Suprapubic skin (tissue), 4 donors: ENCODE measurements at regions not wholly inside any gene's neighbourhood (a gene's known extent, or its start where the extent isn't known, plus 50 kb on each side); places are given as distances from the start of the nearest gene placed in this dataset.

Experiments used
- DNase-seq, 2 donors: peaks; one replicate each; pipeline ENCODE4 v3.0.0-alpha.2; 2019; ENCODE audit warnings: low spot score in 2 of 2
- H3K27ac ChIP-seq: fragments of 200-600 bp; sonication (generic); one replicate; pipeline ENCODE4 v1.5.1; 2019
- H3K27me3 ChIP-seq: fragments of 200-600 bp; sonication (generic); one replicate; pipeline ENCODE4 v1.5.1; 2019
- H3K36me3 ChIP-seq: fragments of 200-600 bp; sonication (generic); one replicate; pipeline ENCODE4 v1.5.1; 2019
- H3K4me1 ChIP-seq: fragments of 200-600 bp; sonication (generic); one replicate; pipeline ENCODE4 v1.5.1; 2019
- H3K4me3 ChIP-seq: fragments of 200-600 bp; sonication (generic); one replicate; pipeline ENCODE4 v1.5.1; 2019; ENCODE audit warnings: mild to moderate bottlenecking
- H3K9me3 ChIP-seq: fragments of 200-600 bp; sonication (generic); one replicate; pipeline ENCODE4 v1.5.1; 2019
- CTCF ChIP-seq, 2 donors: fragments of 200-600 bp in 1 of 2; fragments of 450-650 bp in 1 of 2; sonication (generic) in 1 of 2; IDR thresholded peaks; one replicate each; pipeline ENCODE4 v1.5.1; 2016 to 2019; ENCODE audit warnings: antibody characterized with exemption in 2 of 2, mild to moderate bottlenecking in 1 of 2, moderate library complexity in 1 of 2
- EP300 ChIP-seq: sonication (generic); formaldehyde crosslinking; IDR thresholded peaks from one replicate; pipeline ENCODE4 v1.6.1; 2017; ENCODE audit warnings: antibody characterized with exemption
- POLR2A ChIP-seq, 2 donors: fragments of 450-650 bp; IDR thresholded peaks; one replicate each; pipeline ENCODE4 v1.6.1; 2017; ENCODE audit warnings: antibody characterized with exemption in 2 of 2, mild to moderate bottlenecking in 2 of 2, moderate library complexity in 2 of 2
- POLR2AphosphoS5 ChIP-seq, 3 donors: sonication (generic); formaldehyde crosslinking; IDR thresholded peaks; one replicate each; pipeline ENCODE4 v1.6.1; 2017; ENCODE audit warnings: antibody characterized with exemption in 3 of 3
- WGBS: methylation state at CpG from one replicate; pipeline ENCODE4 v1.1.5; 2018; 5-methylcytosine and 5-hydroxymethylcytosine counted together

- TF ChIP-seq POLR2AphosphoS5 (IDR thresholded peaks at IDR 0.05) (no peak), CTCF (IDR thresholded peaks at IDR 0.05) (no peak), POLR2A (IDR thresholded peaks at IDR 0.05) (no peak), EP300 (no peak)
- WGBS: 91% methylated on average over 1 of the region's 1 CpG
- DNase-seq: no peak
- no peaks in the 10 kb centered on the region for H3K27me3 ChIP-seq
- no peak overlapping the region for H3K4me3 ChIP-seq
- H3K36me3 ChIP-seq: no peaks in the 10 kb centered on the region
- peaks cover 5% of the 10 kb centered on the region for H3K9me3 ChIP-seq
- H3K4me1 ChIP-seq: no peaks in the 10 kb centered on the region
- no peak overlapping the region for H3K27ac ChIP-seq
Observed at GRCh38 chr9:80085668-80086067, 513.9 kb downstream of the TLE4 start.

- 86% methylated on average over 2 of the region's 2 CpGs for WGBS
Observed at GRCh38 chr9:80082213-80082612, 510.4 kb downstream of the TLE4 start.

GRCh38 chr9:80078826-80079225, 507.1 kb downstream of the TLE4 start:
- Histone ChIP-seq H3K27me3 (no peaks in the 10 kb centered on the region), H3K27ac (no peak overlapping the region), H3K36me3 (no peaks in the 10 kb centered on the region), H3K4me3 (no peak overlapping the region), H3K4me1 (peaks cover 4% of the 10 kb centered on the region), H3K9me3 (peaks cover 5% of the 10 kb centered on the region)
- no peak for TF ChIP-seq CTCF (IDR thresholded peaks at IDR 0.05)
- TF ChIP-seq POLR2A (IDR thresholded peaks at IDR 0.05): no peak
- no peak for TF ChIP-seq POLR2AphosphoS5 (IDR thresholded peaks at IDR 0.05)
- no peak for TF ChIP-seq EP300
- DNase-seq: no peak
- WGBS: 83% methylated on average over 1 of the region's 1 CpG

More at GRCh38 chr9:80082213-80082612, 510.4 kb downstream of the TLE4 start:
- no peaks in the 10 kb centered on the region for H3K4me1 ChIP-seq
- DNase-seq: no peak
- no peak for TF ChIP-seq POLR2A (IDR thresholded peaks at IDR 0.05)
- TF ChIP-seq EP300: no peak
- TF ChIP-seq POLR2AphosphoS5 (IDR thresholded peaks at IDR 0.05): no peak
- TF ChIP-seq CTCF (IDR thresholded peaks at IDR 0.05): no peak
- H3K9me3 ChIP-seq: peaks cover 5% of the 10 kb centered on the region
- no peak overlapping the region for H3K4me3 ChIP-seq
- H3K27ac ChIP-seq: no peak overlapping the region
- H3K36me3 ChIP-seq: no peaks in the 10 kb centered on the region
- no peaks in the 10 kb centered on the region for H3K27me3 ChIP-seq

- TF ChIP-seq POLR2AphosphoS5 (IDR thresholded peaks at IDR 0.05) (no peak), POLR2A (IDR thresholded peaks at IDR 0.05) (no peak), CTCF (IDR thresholded peaks at IDR 0.05) (no peak), EP300 (no peak)
- Histone ChIP-seq H3K27me3 (no peaks in the 10 kb centered on the region), H3K4me3 (no peak overlapping the region), H3K4me1 (peaks cover 4% of the 10 kb centered on the region), H3K36me3 (no peaks in the 10 kb centered on the region), H3K9me3 (peaks cover 5% of the 10 kb centered on the region), H3K27ac (no peak overlapping the region)
- no peak for DNase-seq
- WGBS: 87% methylated on average over 3 of the region's 3 CpGs
Observed at GRCh38 chr9:80077059-80077458, 505.3 kb downstream of the TLE4 start.

GRCh38 chr9:80076162-80076561, 504.4 kb downstream of the TLE4 start:
- DNase-seq: no peak
- 56% methylated on average over 4 of the region's 4 CpGs for WGBS
- peaks cover 4% of the 10 kb centered on the region for H3K9me3 ChIP-seq
- H3K36me3 ChIP-seq: no peaks in the 10 kb centered on the region
- H3K27me3 ChIP-seq: no peaks in the 10 kb centered on the region
- no peak overlapping the region for H3K27ac ChIP-seq
- peaks cover 4% of the 10 kb centered on the region for H3K4me1 ChIP-seq
- TF ChIP-seq POLR2AphosphoS5 (IDR thresholded peaks at IDR 0.05) (no peak), CTCF (IDR thresholded peaks at IDR 0.05) (no peak), EP300 (no peak), POLR2A (IDR thresholded peaks at IDR 0.05) (no peak)
- no peak overlapping the region for H3K4me3 ChIP-seq
